Motor neuron (in vitro differentiated cells): ENCODE measurements at regions not wholly inside any gene's neighbourhood (a gene's known extent, or its start where the extent isn't known, plus 50 kb on each side); places are given as distances from the start of the nearest gene placed in this dataset.

ENCODE experiments used
- ATAC-seq, 8 experiments: fragments of 200-7000 bp; cut with Tn5 transposase; replicated peaks in 6 of 8; 2 replicates each; pipeline ENCODE4 v1.8.0; 2021; ENCODE audit warnings: mild to moderate bottlenecking in 8 of 8, moderate library complexity in 8 of 8
- H3K27ac ChIP-seq, 2 donors: fragments of 250-450 bp; sonication (Bioruptor Pico); 2 replicates each; pipeline ENCODE4 v1.9.0; 2021; ENCODE audit warnings: antibody characterized with exemption in 2 of 2, mild to moderate bottlenecking in 2 of 2, moderate library complexity in 1 of 2
- H3K4me1 ChIP-seq, 2 donors: fragments of 250-450 bp; sonication (Bioruptor Pico); replicated peaks in 1 of 2; 2 replicates each; pipeline ENCODE4 v1.6.1; 2021; ENCODE audit warnings: antibody characterized with exemption in 2 of 2, mild to moderate bottlenecking in 2 of 2, moderate library complexity in 1 of 2
- H3K4me3 ChIP-seq, 5 donors: fragments of 250-450 bp; sonication (Bioruptor Pico); 2 replicates each; pipeline ENCODE4 v1.9.0; 2021; ENCODE audit warnings: antibody characterized with exemption in 5 of 5, mild to moderate bottlenecking in 5 of 5, moderate library complexity in 4 of 5
- WGBS, 10 experiments: fragments of 450-650 bp; shearing (Covaris generic); methylation state at CpG; one replicate each; pipeline ENCODE4 v1.0.0; 2022; 5-methylcytosine and 5-hydroxymethylcytosine counted together
- in situ Hi-C, 9 experiments: fragments of 400-800 bp; cut with MboI; loops; one replicate each; pipeline ENCODE4 v1.15.0; 2021; ENCODE audit warnings: low sequenced_read_pairs in 9 of 9, low pct_unique_long_range_greater_than_20kb in 2 of 9; ENCODE audit not compliant: unreplicated experiment in 9 of 9

DNA sequence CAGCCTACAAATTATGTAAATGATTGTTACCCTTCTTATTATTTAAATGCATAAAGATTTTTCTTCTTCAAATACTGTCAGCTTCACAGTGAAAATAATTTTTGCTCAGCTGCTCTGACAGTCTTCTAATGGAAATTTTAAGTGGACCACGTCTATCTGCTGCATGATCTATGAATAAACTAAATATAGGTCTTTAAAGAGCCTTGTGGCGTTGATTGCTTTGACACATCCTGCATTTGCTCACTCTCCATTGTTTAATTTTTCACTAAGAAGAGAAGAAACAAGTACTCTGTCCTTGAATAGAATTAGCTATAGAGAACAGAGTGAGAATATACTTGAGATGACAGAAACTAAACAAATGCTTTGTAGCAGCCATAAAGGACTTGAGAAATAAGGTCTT lies 826.1 kb downstream of the MRPL39 start:
- 0 to 77% (median 17%) methylated on average over 1 to 2 of the region's 2 CpGs; no CpG with 5 or more reads in 1 of the 10 experiments for WGBS, 10 experiments
- Histone ChIP-seq H3K4me1 (no peaks in the 10 kb centered on the region), H3K27ac (no peak overlapping the region), H3K4me3 (no peak overlapping the region)
- in situ Hi-C loops = no loop called here
- ATAC-seq = peak in 4 of 8 experiments; percentile 24 to 40 (median 34)

DNA sequence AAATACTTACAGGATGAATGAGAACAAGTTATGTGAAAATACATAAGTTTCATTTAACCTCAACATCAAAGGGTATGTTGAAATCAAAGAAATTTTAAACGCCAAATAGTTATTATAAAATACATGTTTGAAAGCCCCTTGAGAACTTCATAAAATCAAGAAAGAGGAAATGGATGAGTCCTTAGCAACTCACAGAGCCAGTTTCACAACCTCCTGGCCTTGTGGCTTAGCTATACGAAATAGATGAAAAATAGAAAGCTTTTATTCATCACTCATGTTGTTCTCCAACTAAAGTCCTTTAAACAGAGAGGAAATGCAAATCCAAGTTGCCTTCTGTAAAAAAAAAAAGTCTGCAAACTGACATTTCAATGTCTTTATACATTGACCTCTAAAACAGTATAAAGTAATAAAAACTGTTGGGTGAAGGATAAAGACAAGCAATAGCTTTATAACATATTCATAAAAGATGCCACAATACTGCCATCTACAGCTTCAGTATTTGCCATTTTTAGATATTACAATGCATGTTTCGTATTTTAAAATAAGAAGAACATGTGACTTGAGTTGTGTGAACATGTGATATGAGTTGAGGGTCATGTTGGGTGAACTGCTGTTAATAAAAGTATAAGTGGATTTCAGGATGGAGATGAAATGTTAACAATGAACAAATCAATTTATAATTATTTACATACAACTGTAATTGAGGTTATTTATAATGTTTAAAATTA lies 847.8 kb downstream of the MRPL39 start:
- Histone ChIP-seq H3K4me1 (no peaks in the 10 kb centered on the region), H3K4me3 (no peak overlapping the region), H3K27ac (no peak overlapping the region)
- ATAC-seq = no peak
- in situ Hi-C loops = no loop called here
- 0 to 96% (median 26%) methylated on average over 1 to 3 of the region's 3 CpGs; no CpG with 5 or more reads in 1 of the 10 experiments for WGBS, 10 experiments

DNA sequence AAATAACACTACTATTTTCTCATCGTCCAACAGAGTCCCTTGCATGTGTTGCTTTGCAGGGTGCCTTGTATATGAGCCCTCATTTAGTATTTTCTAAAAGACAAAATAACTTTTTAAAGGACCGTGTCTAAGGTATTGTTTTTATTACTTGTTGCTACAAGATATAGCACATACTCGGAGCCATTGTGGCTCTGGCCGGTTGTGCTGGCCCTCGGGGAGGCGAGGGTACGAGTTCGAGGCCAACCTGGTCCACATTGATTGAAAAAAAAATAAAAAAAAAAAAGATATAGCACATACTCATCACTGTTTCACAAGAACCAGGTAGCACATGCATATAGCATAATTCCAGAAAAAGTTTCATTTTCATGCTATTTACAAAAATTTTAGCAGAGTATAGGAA lies 869.2 kb downstream of the MRPL39 start:
- Histone ChIP-seq H3K27ac (no peak overlapping the region), H3K4me1 (no peaks in the 10 kb centered on the region), H3K4me3 (no peak overlapping the region)
- WGBS, 10 experiments = 19 to 96% (median 50%) methylated on average over 1 to 8 of the region's 8 CpGs; no CpG with 5 or more reads in 1 of the 10 experiments
- in situ Hi-C loops = no loop called here
- no peak for ATAC-seq

DNA sequence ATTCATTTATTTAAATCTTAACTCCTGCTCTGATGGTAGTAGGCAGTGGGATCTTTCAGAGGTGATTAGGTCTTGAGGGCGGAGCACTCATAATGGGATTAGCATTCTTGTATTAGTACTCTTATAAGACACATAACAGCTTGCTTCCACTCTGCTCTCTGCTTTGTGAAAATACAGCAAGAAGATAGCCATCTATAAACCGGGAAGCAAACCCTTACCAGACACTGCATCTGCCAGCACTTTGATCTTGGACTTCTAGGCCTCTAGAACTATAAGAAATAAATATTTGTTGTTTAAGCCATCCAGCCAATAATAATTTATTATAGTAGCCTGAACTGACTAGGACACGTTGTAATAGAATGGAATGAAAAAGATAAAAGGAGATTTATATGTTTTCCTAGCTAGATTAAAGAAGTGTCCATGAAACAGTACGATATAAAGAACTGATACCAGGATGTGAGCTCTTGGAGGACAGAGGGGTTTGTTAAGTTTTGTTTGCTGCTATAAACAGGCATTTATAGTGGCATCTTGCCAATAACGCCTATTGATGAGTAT lies 869.9 kb downstream of the MRPL39 start:
- WGBS, 10 experiments = 10 to 93% (median 53%) methylated on average over 3 to 5 of the region's 5 CpGs
- in situ Hi-C loops = no loop called here
- H3K27ac ChIP-seq = no peak overlapping the region

DNA sequence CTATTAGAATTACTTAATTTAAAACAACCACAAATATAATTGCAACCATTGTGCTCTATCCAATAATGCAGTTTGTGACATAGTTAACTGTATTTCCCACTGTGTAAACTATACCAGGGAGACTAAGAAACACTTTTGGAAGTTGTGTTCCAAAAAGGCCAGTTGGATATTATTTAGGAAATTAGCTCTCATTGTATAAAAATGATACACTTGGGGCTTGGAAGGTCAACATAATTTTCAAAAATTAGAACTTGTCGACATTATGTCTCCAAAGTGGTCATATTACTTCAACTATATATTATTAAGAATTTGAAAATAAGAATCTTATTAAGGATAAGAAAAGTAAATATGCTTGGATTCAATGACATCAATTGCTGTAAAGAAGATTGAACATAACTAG lies 876.6 kb downstream of the MRPL39 start:
- Histone ChIP-seq H3K27ac (no peak overlapping the region), H3K4me3 (no peak overlapping the region), H3K4me1 (no peaks in the 10 kb centered on the region)
- no peak for ATAC-seq
- WGBS, 10 experiments = 0 to 100% (median 40%) methylated on average over 1 of the region's 1 CpG
- in situ Hi-C loops = no loop called here

More for the DNA sequence above, 869.9 kb downstream of the MRPL39 start:
- Histone ChIP-seq H3K4me1 (no peaks in the 10 kb centered on the region), H3K4me3 (no peak overlapping the region)
- ATAC-seq = peak in 1 of 8 experiments; percentile 34

DNA sequence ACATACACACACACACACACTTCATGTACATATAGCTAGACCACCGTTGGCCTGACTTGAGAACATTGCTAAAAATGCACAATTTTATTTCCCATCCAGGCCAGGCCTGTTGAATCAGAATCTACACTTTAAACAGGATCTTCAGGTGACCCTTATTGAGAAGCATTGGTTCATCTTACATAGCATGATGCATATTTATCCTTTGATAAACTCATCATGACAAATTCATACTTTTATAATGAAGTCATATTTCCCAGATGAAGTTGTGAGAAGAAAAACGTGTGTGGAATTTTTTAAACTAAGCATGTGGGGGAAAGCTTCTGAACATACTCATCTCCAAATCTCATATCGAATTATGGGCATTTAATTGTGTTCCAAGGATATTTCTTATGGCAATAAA lies 877.7 kb downstream of the MRPL39 start:
- H3K27ac ChIP-seq = no peak overlapping the region
- in situ Hi-C loops = no loop called here
- H3K4me3 ChIP-seq = no peak overlapping the region
- ATAC-seq = no peak
- no peaks in the 10 kb centered on the region for H3K4me1 ChIP-seq
- WGBS, 10 experiments = 0 to 85% (median 0%) methylated on average over 1 to 3 of the region's 3 CpGs; no CpG with 5 or more reads in 1 of the 10 experiments

DNA sequence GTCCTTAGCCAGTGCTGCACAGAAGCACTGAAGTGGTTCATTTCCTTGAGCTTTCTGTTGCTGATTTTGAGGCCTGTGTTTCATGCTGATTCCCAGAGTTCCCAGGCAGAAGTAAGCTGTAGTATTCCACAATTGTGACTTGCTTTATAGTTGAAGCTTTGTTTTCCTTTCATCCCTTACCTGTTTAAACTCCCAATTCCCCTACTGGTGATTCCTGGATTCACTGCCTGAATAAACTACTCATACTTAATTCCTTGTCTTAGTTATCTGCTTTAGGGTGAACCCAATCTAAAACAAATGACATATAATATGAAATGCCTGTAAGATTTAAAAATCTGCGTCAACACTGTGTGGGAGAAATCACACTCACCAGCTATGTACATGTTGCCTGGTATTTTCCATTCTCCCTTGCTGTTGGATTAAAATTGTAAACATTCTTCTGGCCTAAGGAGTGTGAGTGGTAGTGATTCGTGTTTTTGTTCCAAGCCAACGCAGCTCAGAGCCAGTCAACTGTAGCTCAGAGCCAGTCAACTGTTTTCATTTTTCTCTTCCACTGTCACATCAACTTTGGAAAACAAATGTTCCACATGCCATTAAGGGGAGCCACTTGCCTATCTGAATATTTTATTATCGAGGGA lies 879.4 kb downstream of the MRPL39 start:
- in situ Hi-C loops = no loop called here
- 0 to 90% (median 19%) methylated on average over 1 to 4 of the region's 4 CpGs for WGBS, 10 experiments
- Histone ChIP-seq H3K4me1 (no peaks in the 10 kb centered on the region), H3K27ac (no peak overlapping the region), H3K4me3 (no peak overlapping the region)
- no peak for ATAC-seq

DNA sequence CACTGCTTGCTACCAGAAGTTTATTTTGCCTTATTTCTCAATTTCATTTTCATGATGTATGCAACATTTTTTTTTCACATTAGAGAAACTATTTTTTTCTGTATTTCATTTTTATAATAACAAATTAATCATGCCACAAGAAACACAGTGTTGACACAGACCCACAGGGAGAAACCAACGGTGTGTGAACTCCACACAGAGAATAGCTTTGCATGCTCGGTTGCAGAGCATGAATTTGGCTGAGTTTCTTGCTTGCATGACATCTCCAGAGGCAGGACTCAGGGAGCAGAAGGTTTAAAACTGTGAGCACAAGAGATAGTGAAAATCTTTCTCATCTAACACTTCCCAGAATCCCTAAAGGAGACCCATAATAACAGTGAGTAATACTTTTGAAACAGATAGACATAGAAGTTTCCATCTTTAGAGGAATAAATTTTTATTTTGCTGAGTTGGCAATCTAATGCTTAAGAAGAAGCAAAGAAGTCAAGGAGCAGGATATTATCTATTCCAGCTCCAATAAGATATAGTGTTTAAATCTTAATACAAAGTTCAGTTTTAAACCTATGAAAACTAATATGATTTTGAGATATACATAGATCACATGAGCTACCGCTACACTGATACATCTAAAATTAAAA lies 890.9 kb downstream of the MRPL39 start:
- WGBS, 10 experiments = 7 to 83% (median 46%) methylated on average over 1 to 3 of the region's 3 CpGs; no CpG with 5 or more reads in 1 of the 10 experiments
- in situ Hi-C loops = no loop called here
- Histone ChIP-seq H3K4me1 (no peaks in the 10 kb centered on the region), H3K4me3 (no peak overlapping the region), H3K27ac (no peak overlapping the region)
- ATAC-seq = no peak

DNA sequence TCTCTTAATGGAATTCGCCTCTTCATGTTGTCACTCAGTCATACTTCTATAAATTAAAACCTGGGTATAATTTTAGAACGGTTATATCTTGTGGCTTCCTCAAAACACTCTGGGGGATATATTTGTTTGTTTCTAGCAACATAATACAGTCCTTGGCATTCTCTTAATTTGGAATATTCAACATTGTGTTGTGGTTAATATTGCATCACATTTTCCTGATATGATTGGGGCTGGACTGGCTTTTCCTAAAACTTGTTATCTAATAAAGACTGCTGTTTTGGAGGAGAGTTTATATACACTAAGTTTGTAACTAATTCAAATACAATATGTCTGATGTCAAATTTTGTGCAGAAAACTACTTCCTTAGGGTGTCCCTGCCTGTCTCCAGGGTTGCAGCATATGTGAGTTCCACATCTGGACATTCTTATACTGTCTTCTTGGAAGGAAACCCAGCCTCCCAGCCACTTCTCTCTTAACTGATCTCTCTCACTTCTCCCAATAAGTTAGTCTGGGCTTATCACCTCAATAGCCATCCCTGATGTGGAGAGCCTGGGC lies 892.6 kb downstream of the MRPL39 start:
- no peak for ATAC-seq
- in situ Hi-C loops = no loop called here
- no peak overlapping the region for H3K4me3 ChIP-seq
- 0 to 100% (median 74%) methylated on average over 1 to 2 of the region's 2 CpGs; no CpG with 5 or more reads in 2 of the 10 experiments for WGBS, 10 experiments
- H3K4me1 ChIP-seq = no peaks in the 10 kb centered on the region
- no peak overlapping the region for H3K27ac ChIP-seq

DNA sequence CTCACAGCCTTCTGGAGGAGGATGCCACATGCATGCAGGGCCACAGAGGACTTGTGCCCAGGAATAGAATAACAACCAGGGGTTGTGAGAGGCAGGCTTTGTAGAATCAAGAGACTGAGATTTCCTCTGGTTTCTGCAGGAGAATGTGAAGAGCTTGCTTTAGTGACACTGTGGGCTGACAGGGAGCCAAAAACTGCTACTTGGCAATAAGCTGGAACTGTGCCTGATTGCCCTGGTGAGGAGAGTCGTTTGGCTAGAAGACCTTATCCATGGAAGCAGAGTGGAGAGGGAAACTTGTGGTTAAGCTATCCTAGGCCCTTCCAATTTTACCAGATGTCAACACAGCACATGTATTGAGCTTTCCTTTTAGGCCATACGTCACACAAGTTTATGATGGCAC lies 902.1 kb downstream of the MRPL39 start:
- Histone ChIP-seq H3K4me3 (no peak overlapping the region), H3K4me1 (no peaks in the 10 kb centered on the region), H3K27ac (no peak overlapping the region)
- WGBS, 10 experiments = 0 to 100% (median 79%) methylated on average over 1 to 2 of the region's 2 CpGs; no CpG with 5 or more reads in 2 of the 10 experiments
- no peak for ATAC-seq
- in situ Hi-C loops = no loop called here

DNA sequence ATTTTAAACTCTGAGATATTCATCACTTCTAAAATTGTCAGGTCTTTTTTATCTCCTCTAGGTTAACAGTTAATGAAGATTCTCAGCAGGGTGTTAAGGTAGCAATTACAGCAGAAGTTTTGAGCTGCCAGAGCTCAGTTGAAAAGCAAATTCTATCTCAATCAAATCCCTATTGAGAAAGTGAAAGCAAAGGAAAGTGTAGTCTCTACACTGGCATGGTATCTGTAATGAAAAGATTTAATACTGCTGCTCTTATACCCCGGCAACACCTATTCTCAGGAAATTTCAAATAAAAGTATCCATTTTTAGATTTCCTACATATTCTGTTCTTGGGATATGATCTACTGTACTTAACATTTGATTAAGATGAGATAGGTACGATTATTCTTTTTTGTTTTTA lies 913.5 kb downstream of the MRPL39 start:
- peak in 1 of 8 experiments; percentile 25 for ATAC-seq
- no peaks in the 10 kb centered on the region for H3K4me1 ChIP-seq
- no peak overlapping the region for H3K4me3 ChIP-seq
- no peak overlapping the region for H3K27ac ChIP-seq
- 0 to 100% (median 87%) methylated on average over 1 to 2 of the region's 2 CpGs for WGBS, 10 experiments
- in situ Hi-C loops = no loop called here

DNA sequence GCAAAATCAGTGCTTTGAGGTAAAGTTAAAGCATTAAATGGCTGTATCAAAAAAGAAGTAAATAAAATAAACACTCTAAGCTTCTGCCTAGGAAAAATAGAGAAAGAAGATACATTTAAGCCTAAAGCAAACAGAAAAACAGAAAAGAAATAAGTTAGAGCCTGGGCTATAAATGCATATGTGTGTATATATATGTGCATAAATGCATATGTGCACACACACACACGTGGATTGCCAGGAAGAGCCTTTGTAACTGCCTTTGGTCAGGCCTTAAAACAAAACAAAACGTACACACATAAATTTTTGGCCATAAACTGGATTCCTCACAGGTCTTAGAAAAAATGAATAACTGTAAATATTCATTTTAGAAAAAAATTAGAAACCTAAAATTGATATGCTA lies 925.8 kb downstream of the MRPL39 start:
- Histone ChIP-seq H3K4me3 (no peak overlapping the region), H3K4me1 (no peaks in the 10 kb centered on the region), H3K27ac (no peak overlapping the region)
- WGBS, 10 experiments = 0 to 67% (median 8%) methylated on average over 2 of the region's 2 CpGs; no CpG with 5 or more reads in 1 of the 10 experiments
- peak in 2 of 8 experiments; percentile 39 to 96 for ATAC-seq
- in situ Hi-C loops = no loop called here

DNA sequence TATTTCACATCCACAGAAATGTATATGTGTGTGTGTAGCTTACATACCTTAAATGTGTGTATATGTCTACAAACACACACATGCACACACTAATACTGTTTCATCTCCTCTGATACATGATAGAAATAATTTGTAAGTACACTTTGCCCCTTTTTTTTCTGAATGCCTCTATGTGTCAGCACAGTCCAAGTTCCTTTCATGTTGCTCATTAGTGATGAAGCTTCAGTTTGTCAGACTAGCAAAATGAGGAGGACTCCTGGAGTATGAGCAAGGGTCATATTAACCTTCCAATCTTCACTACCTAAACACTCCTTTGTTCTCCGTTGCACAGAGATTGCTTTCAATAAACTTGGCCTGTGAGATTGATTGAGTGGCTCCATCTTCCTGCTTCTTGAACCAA lies 935.4 kb downstream of the MRPL39 start:
- Histone ChIP-seq H3K4me3 (no peak overlapping the region), H3K4me1 (no peaks in the 10 kb centered on the region), H3K27ac (no peak overlapping the region)
- 0 to 67% (median 22%) methylated on average over 1 of the region's 1 CpG; no CpG with 5 or more reads in 4 of the 10 experiments for WGBS, 10 experiments
- in situ Hi-C loops = no loop called here
- ATAC-seq = no peak
